NCI-H2196 (cell line): ENCODE measurements at regions not wholly inside any gene's neighbourhood (a gene's known extent, or its start where the extent isn't known, plus 50 kb on each side); places are given as distances from the start of the nearest gene placed in this dataset.
"Not testable (repeated sequence)": the region's sequence is repeated elsewhere in the genome, so short reads cannot be mapped to it uniquely, and the experiment has no call there.

Source experiments
- DNase-seq: peaks from one replicate; lab custom pipeline; 2025; ENCODE audit not compliant: unreplicated experiment; lab: John Stamatoyannopoulos, UW

DNA sequence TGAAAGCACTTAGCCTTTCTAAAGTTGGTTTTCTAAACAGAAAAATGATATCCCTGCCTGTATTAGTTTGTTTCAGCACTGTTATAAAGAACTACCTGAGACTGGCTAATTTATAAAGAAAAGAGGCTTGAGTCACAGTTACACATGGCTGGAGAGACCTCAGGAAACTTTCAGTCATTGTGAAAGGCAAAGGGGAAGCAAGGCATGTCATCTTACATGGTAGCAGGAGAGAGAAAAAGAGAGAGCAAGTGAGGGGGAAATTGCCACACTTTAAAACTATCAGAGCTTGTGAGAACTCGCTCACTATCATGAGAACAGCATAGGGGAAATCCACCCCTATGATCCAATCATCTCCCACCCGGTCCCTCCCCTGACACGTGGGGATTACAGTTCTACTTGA lies 64.9 kb downstream of the FAM170A start:
- no peak for DNase-seq

DNA sequence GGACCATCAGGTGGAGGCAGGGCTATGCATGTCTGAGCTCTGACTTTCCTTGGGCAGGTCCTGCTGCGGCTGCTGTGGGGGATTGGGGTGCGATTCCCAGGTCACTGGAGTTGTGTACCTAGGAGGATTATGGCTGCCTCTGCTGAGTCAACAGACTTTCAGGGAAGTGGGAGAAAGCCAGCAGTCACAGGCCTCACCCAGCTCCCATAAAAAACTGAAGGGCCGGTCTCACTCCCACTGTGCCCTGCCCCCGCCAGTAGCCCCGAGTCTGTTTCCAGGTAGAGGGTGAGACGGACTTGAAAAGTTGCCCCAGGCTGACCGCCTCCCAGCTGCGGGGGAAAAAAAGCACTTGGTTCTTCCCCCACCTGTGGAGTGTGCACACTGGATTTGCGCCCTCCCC lies 76.7 kb downstream of the FAM170A start:
- no peak for DNase-seq

DNA sequence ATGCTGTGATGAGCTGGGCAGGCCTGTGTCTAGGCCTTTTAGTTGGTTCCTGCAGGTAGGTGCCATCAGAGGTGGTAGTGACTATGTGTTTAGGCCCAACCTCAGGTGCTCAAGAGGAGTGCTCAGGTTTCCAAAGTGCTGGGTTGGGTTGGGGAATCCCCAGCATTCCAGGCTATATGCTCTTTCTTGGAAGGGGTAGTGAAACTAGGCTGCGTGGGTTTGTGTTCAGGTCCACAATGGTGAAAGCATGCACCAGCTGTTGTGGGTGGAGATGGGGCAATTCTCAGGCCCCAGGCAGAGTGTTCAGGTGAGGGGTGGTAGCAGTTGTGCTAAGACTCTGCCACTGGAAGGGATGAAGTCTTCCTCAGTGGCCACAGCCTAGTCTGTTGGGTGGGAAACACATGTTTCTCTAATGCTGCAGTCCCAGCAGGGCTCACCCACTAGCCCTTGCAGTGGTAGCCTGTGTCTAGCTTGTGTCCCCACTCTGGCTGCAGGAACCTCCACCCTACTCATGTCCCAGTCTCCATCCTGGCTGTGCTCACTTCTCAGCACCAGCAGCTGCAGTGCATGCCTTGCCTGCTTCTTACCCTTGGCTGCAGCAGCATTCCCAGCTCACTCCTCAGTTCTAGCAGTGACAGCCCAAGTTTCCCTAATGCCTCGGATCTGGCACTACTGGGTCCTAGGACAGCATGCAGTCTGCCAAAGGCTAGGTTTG lies 78.9 kb downstream of the FAM170A start:
- DNase-seq: no peak

DNA sequence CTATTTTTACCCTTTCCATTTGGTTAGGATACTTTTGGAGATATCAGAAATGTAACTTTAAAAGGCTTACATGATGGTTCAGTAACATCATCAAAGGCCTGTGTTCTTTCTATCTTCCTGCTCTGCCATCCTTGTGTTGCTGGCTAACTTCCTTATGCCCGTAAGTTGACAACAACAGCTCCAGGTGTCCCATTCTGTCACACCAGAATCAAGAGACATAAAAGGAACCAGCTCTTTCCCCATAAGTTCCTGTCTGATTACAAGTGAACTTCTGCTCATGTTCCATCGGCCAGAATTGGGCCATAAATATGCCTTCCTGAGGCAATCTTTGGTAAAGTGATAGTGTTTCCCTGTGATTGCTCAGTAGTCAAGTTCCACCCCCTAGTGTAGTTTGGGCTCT lies 92.4 kb downstream of the FAM170A start:
- DNase-seq: no peak

DNA sequence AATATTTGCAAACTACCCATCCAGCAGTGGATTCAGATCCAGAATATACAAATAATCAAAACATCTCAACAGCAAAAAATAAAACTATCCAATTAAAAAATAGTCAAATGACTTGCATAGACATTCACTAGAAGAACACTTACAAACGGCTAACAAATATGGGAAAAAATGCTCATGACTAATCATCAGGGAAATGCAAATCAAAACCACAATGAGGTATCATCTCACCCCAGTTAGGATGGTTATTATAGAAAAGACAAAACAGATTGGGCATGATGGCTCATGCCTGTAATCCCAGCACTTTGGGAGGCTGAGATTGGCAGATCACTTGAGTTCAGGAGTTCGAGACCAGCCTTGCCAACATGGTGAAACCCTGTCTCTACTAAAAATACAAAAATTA lies 95.9 kb downstream of the FAM170A start:
- not testable (repeated sequence) for DNase-seq

DNA sequence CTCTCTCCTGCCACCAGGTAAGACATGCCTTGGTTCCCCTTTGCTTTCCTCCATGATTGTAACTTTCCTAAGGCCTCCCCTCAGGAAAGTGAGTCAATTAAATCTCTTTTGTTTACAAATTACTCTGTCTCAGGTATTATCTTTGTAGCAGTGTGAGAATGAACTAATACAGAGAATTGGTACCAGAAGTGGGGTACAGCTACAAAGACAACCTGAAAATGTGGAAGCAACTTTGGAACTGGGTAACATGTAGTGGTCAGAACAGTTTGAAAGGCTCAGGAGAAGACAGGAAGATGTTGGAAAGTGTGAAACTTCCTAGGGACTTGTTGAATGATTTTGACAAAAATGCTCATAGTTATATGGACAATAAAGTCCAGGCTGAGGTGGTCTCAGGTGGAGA lies 97.2 kb downstream of the FAM170A start:
- no peak for DNase-seq

DNA sequence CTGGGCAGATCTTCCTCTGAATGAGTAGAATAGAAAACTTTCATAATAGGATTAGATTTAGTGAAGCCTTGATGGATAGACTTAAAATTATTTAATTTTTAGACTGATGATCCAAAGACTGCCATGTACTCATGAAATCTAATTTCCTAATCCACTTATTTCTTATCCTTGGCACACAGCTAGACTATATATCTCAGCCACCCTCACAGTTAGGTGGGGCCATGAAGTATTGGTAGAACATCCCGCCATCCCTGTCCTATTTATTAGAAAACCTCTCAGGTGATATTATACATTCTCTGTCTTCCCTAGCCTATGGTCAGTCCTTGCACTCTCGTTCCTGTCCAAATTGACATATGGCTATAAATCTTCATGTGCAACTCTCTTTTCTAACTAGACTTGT lies 110.9 kb downstream of the FAM170A start:
- no peak for DNase-seq

DNA sequence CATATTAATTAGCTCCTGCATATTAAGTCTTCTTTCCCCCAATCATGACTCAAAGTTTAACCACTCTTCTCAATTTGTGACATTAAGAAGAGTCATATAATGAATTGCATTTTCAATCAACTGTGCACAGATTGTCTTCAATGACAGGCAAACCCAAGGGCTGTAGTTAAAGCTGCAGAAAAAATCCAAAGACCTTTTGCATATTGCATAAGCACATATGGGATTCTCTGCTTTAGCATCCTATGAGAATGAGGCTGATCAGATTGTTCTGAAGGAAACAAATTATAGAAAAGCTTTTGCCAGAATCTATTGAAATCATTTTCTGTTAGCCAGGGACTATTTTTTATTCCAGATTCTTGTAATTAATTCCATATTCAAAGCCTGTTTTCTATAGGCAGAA lies 112.3 kb downstream of the FAM170A start:
- no peak for DNase-seq

DNA sequence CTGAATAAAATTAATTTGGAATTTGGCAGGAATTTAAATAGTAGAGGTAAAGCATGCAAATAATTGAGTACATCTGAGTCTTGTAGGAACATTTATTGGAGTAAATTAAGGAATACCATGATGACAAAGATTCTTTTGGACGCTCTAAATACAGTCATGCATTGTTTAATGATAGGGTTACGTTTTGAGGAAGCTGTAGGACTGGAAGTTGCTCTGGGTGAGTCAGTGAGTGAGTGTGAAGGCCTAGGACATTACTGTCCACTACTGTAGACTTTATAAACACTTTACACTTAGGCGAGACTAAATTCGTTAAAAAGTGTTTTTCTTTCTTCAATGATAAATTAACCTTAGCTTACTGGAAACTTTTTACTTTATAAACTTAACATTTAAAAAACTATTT lies 113.0 kb downstream of the FAM170A start:
- DNase-seq: no peak

DNA sequence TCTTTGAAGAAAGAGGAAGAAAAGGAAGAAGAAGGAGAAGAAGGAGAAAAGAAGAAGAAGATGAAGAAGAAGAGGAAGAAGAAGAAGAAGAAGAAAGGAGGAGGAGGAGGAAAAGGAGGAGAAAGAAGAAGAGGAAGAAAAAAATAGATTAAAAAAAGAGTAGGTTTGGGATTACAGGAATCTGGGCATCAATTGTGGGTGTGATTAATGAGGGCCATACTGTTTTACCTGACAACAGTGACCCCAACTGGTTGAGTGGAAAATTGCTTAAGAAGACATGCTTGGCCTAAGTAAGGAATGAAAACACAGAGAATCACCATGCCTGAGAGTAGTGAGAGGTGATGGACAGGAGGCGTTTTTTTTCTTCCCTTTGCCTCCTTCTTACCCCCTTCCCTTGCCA lies 114.6 kb downstream of the FAM170A start:
- peak; percentile 11 for DNase-seq

DNA sequence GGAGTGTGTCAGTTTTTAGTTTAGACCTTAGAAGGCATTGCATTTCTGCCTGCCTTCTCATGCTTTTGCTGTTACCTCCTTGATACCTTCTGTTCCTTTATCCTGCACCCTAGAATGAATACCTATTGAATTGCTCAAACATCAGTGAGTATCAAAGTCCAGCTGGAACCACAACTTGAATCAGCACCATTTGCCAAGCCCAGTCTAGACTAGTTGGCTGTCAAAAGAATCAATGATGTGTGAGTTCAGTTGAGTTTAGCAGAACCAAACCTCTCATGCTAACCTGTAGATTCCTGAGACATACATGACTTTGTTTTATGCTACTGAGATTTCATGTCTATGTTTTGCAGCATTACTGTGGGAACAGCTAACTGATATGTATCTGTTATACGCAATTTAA lies 116.6 kb downstream of the FAM170A start:
- no peak for DNase-seq

DNA sequence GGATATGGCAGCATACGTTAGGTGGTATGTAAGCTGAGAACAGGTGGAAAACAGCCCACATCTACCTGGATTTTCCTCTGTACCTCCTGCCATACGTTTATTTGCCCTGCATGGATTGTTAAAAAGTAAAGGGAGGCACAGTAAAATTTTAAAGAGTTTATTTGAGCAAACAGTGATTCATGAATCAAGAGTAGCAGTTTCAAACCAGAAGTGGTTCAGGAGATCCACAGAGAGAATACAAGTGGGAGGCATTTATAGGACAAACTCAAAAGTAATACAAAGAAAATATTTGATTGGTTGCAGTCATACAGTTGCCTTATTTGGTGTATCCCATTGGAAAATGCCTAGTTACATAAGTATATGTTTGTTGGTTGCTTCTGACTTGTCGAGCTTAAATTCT lies 117.6 kb downstream of the FAM170A start:
- DNase-seq: no peak

DNA sequence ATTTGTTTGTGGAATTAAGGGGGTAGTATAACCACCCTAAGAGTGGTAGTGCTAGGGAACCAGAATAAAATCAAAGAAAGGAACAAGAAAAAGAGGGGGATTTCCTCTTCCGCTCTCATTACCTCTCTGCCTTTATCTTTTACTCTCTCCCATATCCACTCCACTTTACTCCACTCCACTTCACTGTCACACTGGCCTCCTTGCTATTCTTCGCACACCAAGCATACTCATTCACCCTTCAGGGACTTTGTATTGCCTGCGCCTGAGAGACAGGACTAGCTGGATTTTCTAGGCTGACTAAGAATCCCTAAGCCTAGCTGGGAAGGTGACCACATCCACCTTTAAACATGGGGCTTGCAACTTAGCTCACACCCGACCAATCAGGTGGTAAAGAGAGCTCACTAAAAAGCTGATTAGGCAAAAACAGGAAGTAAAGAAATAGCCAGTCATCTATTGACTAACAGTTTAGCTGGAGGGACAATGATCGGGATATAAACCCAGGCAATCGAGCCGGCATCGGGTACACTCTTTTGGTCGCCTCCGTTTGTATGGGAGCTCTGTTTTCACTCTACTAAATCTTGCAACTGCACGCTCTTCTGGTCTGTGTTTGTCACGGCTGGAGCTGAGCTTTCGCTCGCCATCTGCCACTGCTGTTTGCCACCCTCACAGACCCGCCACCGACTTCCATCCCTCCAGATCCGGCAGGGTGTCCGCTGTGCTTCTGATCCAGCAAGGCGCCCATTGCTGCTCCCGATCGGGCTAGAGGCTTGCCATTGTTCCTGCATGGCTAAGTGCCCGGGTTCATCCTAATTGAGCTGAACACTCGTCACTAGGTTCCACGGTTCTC lies 121.8 kb downstream of the FAM170A start:
- DNase-seq: no peak

DNA sequence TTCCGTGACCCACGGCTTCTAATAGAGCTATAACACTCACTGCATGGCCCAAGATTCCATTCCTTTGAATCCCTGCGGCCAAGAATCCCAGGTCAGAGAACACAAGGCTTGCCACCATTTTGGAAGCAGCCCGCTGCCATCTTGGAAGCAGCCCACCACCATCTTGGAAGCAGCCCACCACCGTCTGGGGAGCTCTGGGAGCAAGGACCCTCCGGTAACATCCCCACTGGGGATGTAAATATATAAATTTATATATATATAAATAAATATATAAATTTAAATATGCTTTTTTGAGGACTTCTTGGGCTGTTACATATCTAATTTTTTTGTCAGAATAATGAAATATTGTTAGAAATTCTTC lies 122.4 kb downstream of the FAM170A start:
- no peak for DNase-seq

DNA sequence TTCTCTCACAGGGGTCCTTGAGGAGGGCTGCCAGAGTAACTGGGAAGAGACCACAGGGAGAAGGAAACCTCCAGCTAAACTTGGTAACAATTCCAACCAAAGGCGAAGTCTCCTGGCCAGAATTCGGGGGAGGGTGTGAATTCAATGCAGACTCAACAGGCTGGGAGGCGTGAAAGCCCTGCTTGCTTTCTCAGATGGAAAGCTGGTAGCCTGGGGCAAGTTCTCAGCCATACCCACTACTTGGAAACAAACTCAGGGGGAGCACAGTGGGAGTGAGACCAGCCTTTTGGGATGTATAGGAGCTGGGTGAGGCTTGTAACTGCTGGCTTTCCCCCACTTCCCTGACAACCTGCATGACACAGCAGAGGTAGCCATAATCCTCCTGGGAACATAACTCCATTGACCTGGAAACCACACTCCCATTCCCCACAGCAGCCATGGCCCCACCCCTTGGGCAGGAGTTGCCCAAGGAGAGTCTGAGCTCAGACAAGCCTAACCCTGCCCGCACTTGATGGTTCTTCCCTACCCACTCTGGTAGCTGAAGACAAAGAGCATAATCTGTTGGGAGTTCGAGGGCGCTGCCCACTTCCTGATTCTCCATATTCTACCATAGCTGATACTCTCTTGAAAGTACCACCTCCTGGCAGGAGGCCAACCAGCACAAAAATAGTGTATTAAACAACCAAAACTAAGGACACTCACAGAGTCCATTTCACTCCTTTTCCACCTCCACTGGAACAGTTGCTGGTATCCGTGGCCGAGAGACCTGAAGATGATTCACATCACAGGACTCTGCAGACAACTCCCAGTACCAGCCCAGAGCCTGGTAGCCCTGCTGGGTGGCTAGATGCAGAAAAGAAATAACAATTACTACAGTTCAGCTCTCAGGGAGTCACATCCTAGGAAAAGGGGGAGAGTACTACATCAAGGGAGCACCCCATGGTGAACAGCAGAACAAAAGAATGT lies 123.8 kb downstream of the FAM170A start:
- DNase-seq: no peak

DNA sequence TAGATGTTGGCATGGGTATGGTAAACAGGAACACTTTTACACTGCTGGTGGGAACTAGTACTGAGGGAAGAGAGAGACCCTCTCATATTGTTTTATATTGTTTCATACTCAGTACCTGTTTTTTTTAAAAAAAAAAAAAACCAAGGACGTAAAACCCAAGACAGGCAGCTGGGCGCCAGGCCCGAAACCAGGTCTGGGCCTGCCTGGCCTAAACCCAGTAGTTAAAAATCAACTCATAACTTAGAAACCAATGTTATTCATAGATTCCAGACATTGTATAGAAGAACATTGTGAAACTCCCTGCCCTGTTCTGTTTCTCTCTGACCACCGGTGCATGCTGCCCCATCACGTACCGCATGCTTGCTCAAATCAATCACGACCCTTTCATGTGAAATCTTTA lies 125.5 kb downstream of the FAM170A start:
- not testable (repeated sequence) for DNase-seq

DNA sequence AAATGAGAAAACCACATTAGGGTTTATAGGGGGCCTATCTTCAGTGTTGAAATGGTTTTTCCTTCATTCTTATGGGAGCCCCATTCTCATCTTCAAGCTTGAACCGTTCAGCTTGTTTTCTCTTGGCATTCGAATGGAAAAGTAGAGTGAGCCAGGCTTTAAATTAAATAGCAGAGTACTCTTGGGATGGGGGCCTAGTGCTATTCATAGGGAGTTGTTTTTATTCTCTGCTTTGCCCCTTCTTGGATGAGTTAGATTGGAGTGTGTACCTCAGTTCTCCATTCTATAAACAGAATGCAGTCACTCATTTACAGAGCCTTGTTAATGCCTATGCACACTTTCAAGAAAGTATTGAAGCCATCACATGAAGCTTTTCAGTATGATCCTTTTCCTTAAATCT lies 127.9 kb downstream of the FAM170A start:
- DNase-seq: no peak

DNA sequence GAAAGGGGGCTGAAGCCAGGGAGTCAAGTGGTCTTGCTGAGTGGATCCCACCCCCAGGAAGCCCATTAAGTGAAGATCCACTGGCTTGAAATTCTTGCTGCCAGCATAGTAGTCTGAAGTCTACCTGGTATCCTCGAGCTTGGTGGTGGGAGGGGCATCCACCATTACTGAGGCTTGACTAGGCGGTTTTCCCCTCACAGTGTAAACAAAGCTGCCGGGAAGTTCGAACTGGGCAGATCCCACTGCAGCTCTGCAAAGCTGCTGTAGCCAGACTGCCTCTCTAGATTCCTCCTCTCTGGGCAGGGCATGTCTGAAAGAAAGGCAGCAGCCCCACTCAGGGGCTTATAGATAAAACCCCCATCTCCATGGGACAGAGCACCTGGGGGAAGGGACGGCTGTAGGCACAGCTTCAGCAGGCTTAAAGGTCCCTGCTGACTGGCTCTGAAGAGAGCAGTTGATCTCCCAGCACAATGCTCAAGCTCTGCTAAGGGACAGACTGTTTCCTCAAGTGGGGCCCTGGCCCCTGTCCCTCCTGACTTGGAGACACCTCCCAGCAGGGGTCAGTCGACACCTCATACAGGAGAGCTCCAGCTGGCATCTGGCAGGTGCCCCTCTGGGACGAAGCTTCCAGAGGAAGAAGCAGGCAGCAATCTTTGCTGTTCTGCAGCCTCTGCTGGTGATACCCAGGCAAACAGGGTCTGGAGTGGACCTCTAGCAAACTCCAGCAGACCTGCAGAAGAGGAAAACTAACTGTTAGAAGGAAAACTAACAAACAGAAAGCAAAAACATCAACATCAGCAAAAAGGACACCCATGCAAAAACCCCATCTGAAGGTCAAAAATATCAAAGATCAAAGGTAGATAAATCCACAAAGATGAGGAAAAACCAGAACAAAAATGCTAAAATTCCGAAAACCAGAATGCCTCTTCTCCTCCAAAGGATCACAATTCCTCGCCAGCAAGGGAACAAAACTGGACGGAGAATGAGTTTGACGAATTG lies 140.6 kb downstream of the FAM170A start:
- not testable (repeated sequence) for DNase-seq

DNA sequence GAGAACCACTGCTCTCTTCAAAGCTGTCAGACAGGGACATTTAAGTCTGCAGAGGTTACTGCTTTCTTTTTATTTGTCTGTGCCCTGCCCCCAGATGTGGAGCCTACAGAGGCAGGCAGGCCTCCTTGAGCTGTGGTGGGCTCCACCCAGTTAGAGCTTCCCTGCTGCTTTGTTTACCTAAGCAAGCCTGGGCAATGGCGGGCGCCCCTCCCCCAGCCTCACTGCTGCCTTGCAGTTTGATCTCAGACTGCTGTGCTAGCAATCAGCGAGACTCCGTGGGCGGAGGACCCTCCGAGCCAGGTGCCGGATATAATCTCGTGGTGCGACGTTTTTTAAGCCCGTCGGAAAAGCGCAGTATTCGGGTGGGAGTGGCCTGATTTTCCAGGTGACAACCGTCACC lies 150.8 kb downstream of the FAM170A start:
- DNase-seq: not testable (repeated sequence)

DNA sequence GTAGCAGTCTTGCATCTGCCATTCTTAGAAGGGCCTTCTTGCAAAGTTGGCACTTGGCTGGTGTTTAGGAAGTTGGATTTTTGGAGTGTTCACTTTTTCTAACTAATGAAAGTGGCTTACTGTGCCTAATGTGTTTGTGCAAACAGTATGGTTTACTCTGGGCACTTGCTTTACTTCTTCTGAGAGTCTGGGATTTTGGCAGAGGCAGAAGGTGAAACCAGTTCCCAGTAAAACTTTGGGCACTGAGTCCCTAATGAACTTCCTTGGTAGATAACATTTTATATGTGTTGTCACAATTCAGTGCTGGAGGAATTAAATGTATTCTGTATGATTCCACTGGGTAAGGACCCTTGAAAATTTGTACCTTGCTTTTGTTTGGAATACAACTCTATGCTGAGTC lies 155.7 kb downstream of the FAM170A start:
- DNase-seq: no peak
